H1 (cell line): ENCODE measurements at regions not wholly inside any gene's neighbourhood (a gene's known extent, or its start where the extent isn't known, plus 50 kb on each side); places are given as distances from the start of the nearest gene placed in this dataset.

Experiments
- CEBPB ChIP-seq: IDR thresholded peaks from 2 replicates; pipeline ENCODE4 v1.6.1; 2012; ENCODE audit warnings: low read depth, low read length
- EP300 ChIP-seq, 2 experiments: IDR thresholded peaks; 1 replicate in 1 of 2; 2 replicates in 1 of 2; pipeline ENCODE4 v1.6.1; 2011 to 2012; ENCODE audit warnings: low read depth in 2 of 2, low read length in 2 of 2, mild to moderate bottlenecking in 2 of 2, borderline replicate concordance in 1 of 2, inconsistent platforms in 1 of 2, moderate library complexity in 1 of 2
- NRF1 ChIP-seq: IDR thresholded peaks from 2 replicates; pipeline ENCODE4 v1.6.1; 2011; ENCODE audit warnings: mild to moderate bottlenecking, low read depth, low read length, improper control_type of control experiment
- SAP30 ChIP-seq: fragments of 300-600 bp; sonication (generic); IDR thresholded peaks from 2 replicates; pipeline ENCODE4 v1.7.1; 2012; ENCODE audit warnings: low read length, moderate library complexity, mild to moderate bottlenecking, inconsistent platforms; ENCODE audit not compliant: insufficient read depth, insufficient replicate concordance
- SIRT6 ChIP-seq: IDR thresholded peaks from one replicate; pipeline ENCODE4 v1.7.1; 2012; ENCODE audit warnings: low read length, inconsistent platforms
- TF ChIP-seq, protein P1 (sequence below): fragments of 300-600 bp; sonication (generic); IDR thresholded peaks from 2 replicates; pipeline ENCODE4 v1.7.1; 2012; ENCODE audit warnings: low read length, moderate library complexity, mild to moderate bottlenecking, inconsistent platforms; ENCODE audit not compliant: insufficient replicate concordance
- TF ChIP-seq, protein P2 (sequence below), 3 experiments: IDR thresholded peaks; 1 replicate in 2 of 3; 2 replicates in 1 of 3; pipeline versions ENCODE4 v1.5.1 to v1.6.1; 2011; ENCODE audit warnings: low read length in 3 of 3, mild to moderate bottlenecking in 3 of 3, inconsistent platforms in 2 of 3, low read depth in 1 of 3, moderate library complexity in 1 of 3; ENCODE audit not compliant: insufficient read depth in 1 of 3; ENCODE audit errors: control extremely low read depth in 1 of 3

DNA sequence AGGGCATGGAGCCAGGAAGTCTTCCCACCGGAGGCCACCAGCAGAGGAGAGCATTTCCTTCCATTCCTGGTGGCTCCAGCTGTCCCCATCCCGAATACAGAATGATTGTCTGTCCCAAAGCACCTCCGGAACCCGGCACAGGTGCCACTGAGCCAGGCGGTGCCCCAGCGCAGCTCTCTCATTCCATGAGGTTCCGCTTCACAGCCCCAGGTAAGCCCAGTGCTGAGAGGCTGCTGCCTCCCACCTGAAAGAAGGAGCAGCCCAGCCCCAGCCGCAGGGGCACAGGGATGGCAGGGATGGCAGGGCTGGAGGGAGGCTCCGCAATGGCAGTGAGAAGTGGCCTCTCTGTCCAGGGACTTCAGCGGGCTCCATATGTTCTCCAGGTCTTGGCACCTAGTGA lies 162.1 kb upstream of the TCERG1L start (continued):
- TF ChIP-seq, protein P1, sequence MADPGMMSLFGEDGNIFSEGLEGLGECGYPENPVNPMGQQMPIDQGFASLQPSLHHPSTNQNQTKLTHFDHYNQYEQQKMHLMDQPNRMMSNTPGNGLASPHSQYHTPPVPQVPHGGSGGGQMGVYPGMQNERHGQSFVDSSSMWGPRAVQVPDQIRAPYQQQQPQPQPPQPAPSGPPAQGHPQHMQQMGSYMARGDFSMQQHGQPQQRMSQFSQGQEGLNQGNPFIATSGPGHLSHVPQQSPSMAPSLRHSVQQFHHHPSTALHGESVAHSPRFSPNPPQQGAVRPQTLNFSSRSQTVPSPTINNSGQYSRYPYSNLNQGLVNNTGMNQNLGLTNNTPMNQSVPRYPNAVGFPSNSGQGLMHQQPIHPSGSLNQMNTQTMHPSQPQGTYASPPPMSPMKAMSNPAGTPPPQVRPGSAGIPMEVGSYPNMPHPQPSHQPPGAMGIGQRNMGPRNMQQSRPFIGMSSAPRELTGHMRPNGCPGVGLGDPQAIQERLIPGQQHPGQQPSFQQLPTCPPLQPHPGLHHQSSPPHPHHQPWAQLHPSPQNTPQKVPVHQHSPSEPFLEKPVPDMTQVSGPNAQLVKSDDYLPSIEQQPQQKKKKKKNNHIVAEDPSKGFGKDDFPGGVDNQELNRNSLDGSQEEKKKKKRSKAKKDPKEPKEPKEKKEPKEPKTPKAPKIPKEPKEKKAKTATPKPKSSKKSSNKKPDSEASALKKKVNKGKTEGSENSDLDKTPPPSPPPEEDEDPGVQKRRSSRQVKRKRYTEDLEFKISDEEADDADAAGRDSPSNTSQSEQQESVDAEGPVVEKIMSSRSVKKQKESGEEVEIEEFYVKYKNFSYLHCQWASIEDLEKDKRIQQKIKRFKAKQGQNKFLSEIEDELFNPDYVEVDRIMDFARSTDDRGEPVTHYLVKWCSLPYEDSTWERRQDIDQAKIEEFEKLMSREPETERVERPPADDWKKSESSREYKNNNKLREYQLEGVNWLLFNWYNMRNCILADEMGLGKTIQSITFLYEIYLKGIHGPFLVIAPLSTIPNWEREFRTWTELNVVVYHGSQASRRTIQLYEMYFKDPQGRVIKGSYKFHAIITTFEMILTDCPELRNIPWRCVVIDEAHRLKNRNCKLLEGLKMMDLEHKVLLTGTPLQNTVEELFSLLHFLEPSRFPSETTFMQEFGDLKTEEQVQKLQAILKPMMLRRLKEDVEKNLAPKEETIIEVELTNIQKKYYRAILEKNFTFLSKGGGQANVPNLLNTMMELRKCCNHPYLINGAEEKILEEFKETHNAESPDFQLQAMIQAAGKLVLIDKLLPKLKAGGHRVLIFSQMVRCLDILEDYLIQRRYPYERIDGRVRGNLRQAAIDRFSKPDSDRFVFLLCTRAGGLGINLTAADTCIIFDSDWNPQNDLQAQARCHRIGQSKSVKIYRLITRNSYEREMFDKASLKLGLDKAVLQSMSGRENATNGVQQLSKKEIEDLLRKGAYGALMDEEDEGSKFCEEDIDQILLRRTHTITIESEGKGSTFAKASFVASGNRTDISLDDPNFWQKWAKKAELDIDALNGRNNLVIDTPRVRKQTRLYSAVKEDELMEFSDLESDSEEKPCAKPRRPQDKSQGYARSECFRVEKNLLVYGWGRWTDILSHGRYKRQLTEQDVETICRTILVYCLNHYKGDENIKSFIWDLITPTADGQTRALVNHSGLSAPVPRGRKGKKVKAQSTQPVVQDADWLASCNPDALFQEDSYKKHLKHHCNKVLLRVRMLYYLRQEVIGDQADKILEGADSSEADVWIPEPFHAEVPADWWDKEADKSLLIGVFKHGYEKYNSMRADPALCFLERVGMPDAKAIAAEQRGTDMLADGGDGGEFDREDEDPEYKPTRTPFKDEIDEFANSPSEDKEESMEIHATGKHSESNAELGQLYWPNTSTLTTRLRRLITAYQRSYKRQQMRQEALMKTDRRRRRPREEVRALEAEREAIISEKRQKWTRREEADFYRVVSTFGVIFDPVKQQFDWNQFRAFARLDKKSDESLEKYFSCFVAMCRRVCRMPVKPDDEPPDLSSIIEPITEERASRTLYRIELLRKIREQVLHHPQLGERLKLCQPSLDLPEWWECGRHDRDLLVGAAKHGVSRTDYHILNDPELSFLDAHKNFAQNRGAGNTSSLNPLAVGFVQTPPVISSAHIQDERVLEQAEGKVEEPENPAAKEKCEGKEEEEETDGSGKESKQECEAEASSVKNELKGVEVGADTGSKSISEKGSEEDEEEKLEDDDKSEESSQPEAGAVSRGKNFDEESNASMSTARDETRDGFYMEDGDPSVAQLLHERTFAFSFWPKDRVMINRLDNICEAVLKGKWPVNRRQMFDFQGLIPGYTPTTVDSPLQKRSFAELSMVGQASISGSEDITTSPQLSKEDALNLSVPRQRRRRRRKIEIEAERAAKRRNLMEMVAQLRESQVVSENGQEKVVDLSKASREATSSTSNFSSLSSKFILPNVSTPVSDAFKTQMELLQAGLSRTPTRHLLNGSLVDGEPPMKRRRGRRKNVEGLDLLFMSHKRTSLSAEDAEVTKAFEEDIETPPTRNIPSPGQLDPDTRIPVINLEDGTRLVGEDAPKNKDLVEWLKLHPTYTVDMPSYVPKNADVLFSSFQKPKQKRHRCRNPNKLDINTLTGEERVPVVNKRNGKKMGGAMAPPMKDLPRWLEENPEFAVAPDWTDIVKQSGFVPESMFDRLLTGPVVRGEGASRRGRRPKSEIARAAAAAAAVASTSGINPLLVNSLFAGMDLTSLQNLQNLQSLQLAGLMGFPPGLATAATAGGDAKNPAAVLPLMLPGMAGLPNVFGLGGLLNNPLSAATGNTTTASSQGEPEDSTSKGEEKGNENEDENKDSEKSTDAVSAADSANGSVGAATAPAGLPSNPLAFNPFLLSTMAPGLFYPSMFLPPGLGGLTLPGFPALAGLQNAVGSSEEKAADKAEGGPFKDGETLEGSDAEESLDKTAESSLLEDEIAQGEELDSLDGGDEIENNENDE: no peak
- no peak for TF ChIP-seq EP300 (IDR thresholded peaks at IDR 0.05; ENCODE audit: borderline replicate concordance in 1 of 2, low read depth in 2 of 2, low read length in 2 of 2)
- TF ChIP-seq SAP30: no peak
- no peak for TF ChIP-seq SIRT6
- TF ChIP-seq, protein P2, sequence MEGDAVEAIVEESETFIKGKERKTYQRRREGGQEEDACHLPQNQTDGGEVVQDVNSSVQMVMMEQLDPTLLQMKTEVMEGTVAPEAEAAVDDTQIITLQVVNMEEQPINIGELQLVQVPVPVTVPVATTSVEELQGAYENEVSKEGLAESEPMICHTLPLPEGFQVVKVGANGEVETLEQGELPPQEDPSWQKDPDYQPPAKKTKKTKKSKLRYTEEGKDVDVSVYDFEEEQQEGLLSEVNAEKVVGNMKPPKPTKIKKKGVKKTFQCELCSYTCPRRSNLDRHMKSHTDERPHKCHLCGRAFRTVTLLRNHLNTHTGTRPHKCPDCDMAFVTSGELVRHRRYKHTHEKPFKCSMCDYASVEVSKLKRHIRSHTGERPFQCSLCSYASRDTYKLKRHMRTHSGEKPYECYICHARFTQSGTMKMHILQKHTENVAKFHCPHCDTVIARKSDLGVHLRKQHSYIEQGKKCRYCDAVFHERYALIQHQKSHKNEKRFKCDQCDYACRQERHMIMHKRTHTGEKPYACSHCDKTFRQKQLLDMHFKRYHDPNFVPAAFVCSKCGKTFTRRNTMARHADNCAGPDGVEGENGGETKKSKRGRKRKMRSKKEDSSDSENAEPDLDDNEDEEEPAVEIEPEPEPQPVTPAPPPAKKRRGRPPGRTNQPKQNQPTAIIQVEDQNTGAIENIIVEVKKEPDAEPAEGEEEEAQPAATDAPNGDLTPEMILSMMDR (IDR thresholded peaks at IDR 0.05; ENCODE audit: control extremely low read depth in 1 of 3, insufficient read depth in 1 of 3, low read depth in 1 of 3, low read length in 3 of 3): no peak
- no peak for TF ChIP-seq CEBPB
- TF ChIP-seq NRF1: no peak
